ENCODE measurements at regions not wholly inside any gene's neighbourhood (a gene's known extent, or its start where the extent isn't known, plus 50 kb on each side); places are given as distances from the start of the nearest gene placed in this dataset.
"Not testable (repeated sequence)": the region's sequence is repeated elsewhere in the genome, so short reads cannot be mapped to it uniquely, and the experiment has no call there.

DNA sequence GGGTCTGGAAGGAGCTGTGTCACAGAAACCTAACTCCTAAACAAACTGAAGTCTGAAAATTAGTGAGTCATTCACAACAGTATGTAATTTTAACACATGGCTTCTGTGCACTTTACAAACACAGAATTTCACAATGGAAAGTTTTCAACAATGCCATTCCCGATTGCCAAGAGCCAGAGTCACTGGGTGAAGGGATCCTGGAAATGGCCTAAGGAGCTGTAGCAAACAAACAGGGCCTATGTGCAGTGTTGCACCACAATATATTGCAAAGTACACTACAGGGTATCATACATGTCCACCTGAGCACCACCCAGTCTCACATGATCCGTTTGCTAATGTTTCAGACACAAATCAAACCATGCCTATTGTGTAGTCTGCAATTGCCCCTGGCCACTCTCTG lies 184.7 kb upstream of the OTX2 start:
- DNase-seq, result no peak
- no peak overlapping the region for H3K27ac Mint-ChIP-seq
- H3K4me1 Mint-ChIP-seq, result no peaks in the 10 kb centered on the region
- H3K4me3 Mint-ChIP-seq, result no peak overlapping the region
- no peaks in the 10 kb centered on the region for H3K27me3 Mint-ChIP-seq
- peaks cover 5% of the 10 kb centered on the region for H3K9me3 Mint-ChIP-seq
- no peaks in the 10 kb centered on the region for H3K36me3 Mint-ChIP-seq
- CTCF ChIA-PET, result no interaction called here

GRCh38 chr14:56992332-56992820 lies 182.1 kb upstream of the OTX2 start:
- no peak for DNase-seq
- Mint-ChIP-seq H3K36me3 (no peaks in the 10 kb centered on the region), H3K27me3 (no peaks in the 10 kb centered on the region), H3K4me3 (no peak overlapping the region), H3K9me3 (peaks cover 5% of the 10 kb centered on the region), H3K27ac (no peak overlapping the region), H3K4me1 (no peaks in the 10 kb centered on the region)
- CTCF ChIA-PET, result no interaction called here

GRCh38 chr14:56990991-56991627 lies 180.8 kb upstream of the OTX2 start:
- H3K27me3 Mint-ChIP-seq, H3K9me3 Mint-ChIP-seq, DNase-seq, CTCF ChIA-PET, H3K36me3 Mint-ChIP-seq, H3K4me3 Mint-ChIP-seq, H3K4me1 Mint-ChIP-seq, H3K27ac Mint-ChIP-seq: not testable (repeated sequence)

DNA sequence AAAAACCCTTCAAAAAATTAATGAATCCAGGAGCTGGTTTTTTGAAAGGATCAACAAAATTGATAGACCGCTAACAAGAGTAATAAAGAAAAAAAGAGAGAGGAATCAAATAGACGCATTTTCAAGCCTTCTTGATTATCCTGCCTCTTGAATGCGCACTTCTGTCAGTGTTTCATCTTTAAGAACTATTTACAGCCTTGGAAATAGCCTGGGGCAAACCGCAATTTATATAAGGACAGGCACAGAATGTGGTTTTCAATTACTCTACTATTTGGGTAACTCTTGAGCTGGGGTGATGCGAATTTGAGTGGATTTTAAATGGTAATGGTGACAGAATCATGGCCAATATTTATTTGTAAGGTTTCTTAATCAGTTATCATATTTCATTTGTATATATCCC lies 179.1 kb upstream of the OTX2 start:
- H3K9me3 Mint-ChIP-seq, result peaks cover 5% of the 10 kb centered on the region
- CTCF ChIA-PET, result no interaction called here
- no peak overlapping the region for H3K4me3 Mint-ChIP-seq
- H3K36me3 Mint-ChIP-seq, result no peaks in the 10 kb centered on the region
- no peaks in the 10 kb centered on the region for H3K27me3 Mint-ChIP-seq
- no peak overlapping the region for H3K27ac Mint-ChIP-seq
- H3K4me1 Mint-ChIP-seq, result no peaks in the 10 kb centered on the region
- DNase-seq, result no peak

GRCh38 chr14:56979936-56980335 lies 169.7 kb upstream of the OTX2 start:
- DNase-seq, result no peak
- H3K4me1 Mint-ChIP-seq, result no peaks in the 10 kb centered on the region
- H3K4me3 Mint-ChIP-seq, result no peak overlapping the region
- H3K9me3 Mint-ChIP-seq, result no peaks in the 10 kb centered on the region
- H3K36me3 Mint-ChIP-seq, result no peaks in the 10 kb centered on the region
- CTCF ChIA-PET, result interaction anchor here (0.5 kb wide), 1 partner anchor 147 kb away, joined by 3 read pairs; no protein-coding TSS in a partner anchor
- no peak overlapping the region for H3K27ac Mint-ChIP-seq
- peaks cover 4% of the 10 kb centered on the region for H3K27me3 Mint-ChIP-seq

DNA sequence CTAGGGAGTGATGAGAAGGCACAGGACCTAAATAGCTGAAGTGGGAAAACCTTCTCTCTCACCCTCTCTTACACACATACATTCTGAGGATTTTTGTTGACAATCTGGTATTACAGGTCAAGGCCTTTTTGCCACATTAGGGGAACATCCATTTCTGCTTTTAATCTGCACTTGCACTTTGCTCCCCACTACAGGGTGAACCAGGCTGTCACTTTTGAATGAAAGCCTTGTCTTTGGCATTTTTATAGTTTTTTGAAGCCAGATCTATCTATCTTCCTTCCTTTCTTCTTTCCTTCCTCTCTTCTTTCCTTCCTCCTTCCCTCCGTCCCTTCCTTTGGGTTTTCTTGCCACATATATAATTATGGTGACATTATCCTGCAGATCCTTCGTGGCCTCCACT lies 165.9 kb upstream of the OTX2 start:
- Mint-ChIP-seq H3K27me3 (peaks cover 4% of the 10 kb centered on the region), H3K36me3 (no peaks in the 10 kb centered on the region), H3K4me1 (no peaks in the 10 kb centered on the region), H3K4me3 (no peak overlapping the region), H3K27ac (no peak overlapping the region), H3K9me3 (no peaks in the 10 kb centered on the region)
- DNase-seq, result no peak
- CTCF ChIA-PET, result no interaction called here

DNA sequence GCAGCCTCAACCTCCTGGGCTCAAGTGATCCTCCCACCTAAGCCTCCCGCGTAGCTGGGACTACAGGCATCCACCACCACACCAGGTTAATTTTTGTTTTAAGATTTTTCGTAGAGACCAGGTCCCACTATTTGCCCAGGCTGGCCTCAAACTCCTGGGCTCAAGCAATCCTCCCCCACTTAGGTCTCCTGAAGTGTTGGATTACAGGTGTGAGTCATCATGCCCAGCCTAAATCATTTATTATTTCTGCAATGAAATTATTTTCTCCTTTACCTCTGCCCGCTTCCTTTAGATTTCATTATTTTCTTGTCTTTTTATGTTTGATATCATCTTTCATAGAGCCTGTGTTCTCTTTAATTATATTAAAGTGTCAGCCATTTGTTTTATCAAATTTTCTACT lies 165.2 kb upstream of the OTX2 start:
- Mint-ChIP-seq H3K36me3 (no peaks in the 10 kb centered on the region), H3K4me3 (no peak overlapping the region), H3K4me1 (no peaks in the 10 kb centered on the region), H3K27me3 (peaks cover 2% of the 10 kb centered on the region), H3K9me3 (no peaks in the 10 kb centered on the region), H3K27ac (no peak overlapping the region)
- CTCF ChIA-PET, result no interaction called here
- no peak for DNase-seq

- no peak for DNase-seq
- CTCF ChIA-PET, result no interaction called here
- Mint-ChIP-seq H3K27ac (no peak overlapping the region), H3K36me3 (no peaks in the 10 kb centered on the region), H3K27me3 (no peaks in the 10 kb centered on the region), H3K4me1 (no peaks in the 10 kb centered on the region), H3K4me3 (no peak overlapping the region), H3K9me3 (no peaks in the 10 kb centered on the region)
Observed at GRCh38 chr14:56972948-56973347, 162.7 kb upstream of the OTX2 start.

DNA sequence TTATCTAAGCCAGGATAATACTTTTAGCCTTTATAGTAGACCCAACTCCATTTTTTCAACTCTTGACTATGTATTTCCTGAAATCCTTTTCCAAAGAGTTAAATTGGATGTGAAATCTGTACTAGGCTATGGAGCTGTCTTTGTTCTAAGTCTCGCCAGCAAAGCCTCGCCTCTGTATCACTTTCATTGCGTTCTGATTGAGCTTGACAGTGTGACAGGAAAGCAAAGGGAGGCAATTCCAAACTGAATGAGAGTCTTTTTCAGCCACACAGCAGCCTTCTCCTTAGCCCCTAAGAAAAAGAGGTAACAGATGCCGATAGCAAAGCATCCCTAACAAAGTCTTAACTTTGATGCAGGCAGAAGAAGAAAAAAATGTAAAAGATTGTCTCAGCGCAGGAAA lies 154.6 kb upstream of the OTX2 start:
- H3K36me3 Mint-ChIP-seq, result no peaks in the 10 kb centered on the region
- CTCF ChIA-PET, result no interaction called here
- no peaks in the 10 kb centered on the region for H3K9me3 Mint-ChIP-seq
- no peak overlapping the region for H3K27ac Mint-ChIP-seq
- no peak for DNase-seq
- H3K27me3 Mint-ChIP-seq, result no peaks in the 10 kb centered on the region
- no peaks in the 10 kb centered on the region for H3K4me1 Mint-ChIP-seq
- no peak overlapping the region for H3K4me3 Mint-ChIP-seq

DNA sequence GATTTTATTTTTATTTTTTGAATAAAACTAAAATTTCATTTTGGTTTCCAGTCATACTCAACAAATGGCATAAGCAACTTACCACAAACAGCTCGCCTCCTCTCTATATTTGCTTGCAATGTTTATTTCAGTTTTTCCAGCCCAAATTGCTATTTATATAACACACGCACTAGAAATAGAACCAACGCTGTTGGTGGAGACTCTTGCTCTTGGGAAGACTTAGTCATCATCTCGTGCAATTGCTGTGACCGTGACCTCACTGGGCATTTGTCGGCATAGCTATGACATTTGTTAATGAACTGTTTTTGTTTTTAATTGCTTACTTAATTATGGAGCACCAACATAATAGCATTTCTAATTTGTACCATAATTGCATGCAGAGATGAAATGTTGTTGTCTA lies 153.1 kb upstream of the OTX2 start:
- H3K27me3 Mint-ChIP-seq, result no peaks in the 10 kb centered on the region
- H3K27ac Mint-ChIP-seq, result no peak overlapping the region
- H3K4me3 Mint-ChIP-seq, result no peak overlapping the region
- no peaks in the 10 kb centered on the region for H3K4me1 Mint-ChIP-seq
- no peaks in the 10 kb centered on the region for H3K36me3 Mint-ChIP-seq
- DNase-seq, result no peak
- no peaks in the 10 kb centered on the region for H3K9me3 Mint-ChIP-seq
- CTCF ChIA-PET, result no interaction called here

- Mint-ChIP-seq H3K36me3 (no peaks in the 10 kb centered on the region), H3K27ac (no peak overlapping the region), H3K4me3 (no peak overlapping the region), H3K9me3 (no peaks in the 10 kb centered on the region), H3K4me1 (no peaks in the 10 kb centered on the region), H3K27me3 (no peaks in the 10 kb centered on the region)
- DNase-seq, result no peak
- CTCF ChIA-PET, result no interaction called here
Observed at GRCh38 chr14:56962444-56963080, 152.3 kb upstream of the OTX2 start.

GRCh38 chr14:56959869-56960268 lies 149.6 kb upstream of the OTX2 start:
- H3K4me1 Mint-ChIP-seq, result no peaks in the 10 kb centered on the region
- H3K27ac Mint-ChIP-seq, result no peak overlapping the region
- no peaks in the 10 kb centered on the region for H3K9me3 Mint-ChIP-seq
- H3K27me3 Mint-ChIP-seq, result no peaks in the 10 kb centered on the region
- no peaks in the 10 kb centered on the region for H3K36me3 Mint-ChIP-seq
- CTCF ChIA-PET, result no interaction called here
- no peak overlapping the region for H3K4me3 Mint-ChIP-seq
- DNase-seq, result no peak

DNA sequence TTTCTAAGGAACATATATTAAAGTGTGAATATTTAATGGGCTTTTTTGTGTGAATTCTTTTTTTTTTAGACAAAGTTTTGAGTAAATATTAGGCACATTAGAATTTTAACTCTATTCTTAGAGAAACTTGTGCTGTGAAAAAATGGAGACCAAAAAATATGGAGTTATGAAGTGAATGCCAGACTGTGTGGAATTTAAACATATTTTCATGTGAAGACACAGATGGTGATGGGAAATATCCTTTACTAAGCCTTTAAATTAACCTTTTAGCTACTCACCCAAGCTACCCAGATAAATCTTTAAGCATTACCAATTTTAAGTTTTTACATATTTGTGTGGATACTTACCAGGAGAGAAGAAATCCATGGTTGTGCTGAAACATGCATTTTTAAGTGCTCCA lies 148.8 kb upstream of the OTX2 start:
- Mint-ChIP-seq H3K27me3 (no peaks in the 10 kb centered on the region), H3K27ac (no peak overlapping the region), H3K4me3 (no peak overlapping the region), H3K36me3 (no peaks in the 10 kb centered on the region), H3K9me3 (no peaks in the 10 kb centered on the region), H3K4me1 (no peaks in the 10 kb centered on the region)
- DNase-seq, result no peak
- CTCF ChIA-PET, result no interaction called here

GRCh38 chr14:56956182-56956581 lies 145.9 kb upstream of the OTX2 start:
- H3K9me3 Mint-ChIP-seq, result no peaks in the 10 kb centered on the region
- no peaks in the 10 kb centered on the region for H3K4me1 Mint-ChIP-seq
- no peak overlapping the region for H3K27ac Mint-ChIP-seq
- no peaks in the 10 kb centered on the region for H3K27me3 Mint-ChIP-seq
- CTCF ChIA-PET, result no interaction called here
- H3K4me3 Mint-ChIP-seq, result no peak overlapping the region
- no peak for DNase-seq
- no peaks in the 10 kb centered on the region for H3K36me3 Mint-ChIP-seq

- no peak for DNase-seq
- Mint-ChIP-seq H3K4me1 (no peaks in the 10 kb centered on the region), H3K36me3 (no peaks in the 10 kb centered on the region), H3K9me3 (no peaks in the 10 kb centered on the region), H3K4me3 (no peak overlapping the region), H3K27ac (no peak overlapping the region), H3K27me3 (no peaks in the 10 kb centered on the region)
- CTCF ChIA-PET, result no interaction called here
Observed at GRCh38 chr14:56955745-56956144, 145.5 kb upstream of the OTX2 start.
